ENCODE measurements at regions not wholly inside any gene's neighbourhood (a gene's known extent, or its start where the extent isn't known, plus 50 kb on each side); places are given as distances from the start of the nearest gene placed in this dataset.

DNA sequence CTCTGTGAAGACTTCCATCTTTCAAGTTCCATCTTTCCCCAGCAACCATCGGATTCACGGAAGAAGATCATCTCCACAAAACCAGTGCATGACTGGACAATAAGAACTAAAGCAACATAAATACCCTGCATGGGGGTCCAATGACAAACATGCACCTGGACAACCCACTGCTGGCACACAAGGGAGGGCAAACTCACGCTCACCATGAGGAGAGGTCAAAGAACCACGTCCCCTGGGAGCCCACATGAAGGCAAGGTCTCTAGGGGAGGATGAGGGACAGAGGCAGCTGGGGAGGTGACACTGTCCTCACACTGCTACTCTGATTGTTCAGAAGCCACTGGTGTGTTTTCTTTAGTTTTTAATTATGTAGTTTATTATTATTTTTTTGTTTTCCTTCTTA is 190.8 kb downstream of the MED10 start:
- H3K9me3 ChIP-seq = peaks cover 0 to 9% (median 0%) of the 10 kb centered on the region in 4 donors
- H3K4me3 ChIP-seq = no peak overlapping the region
- no peak for DNase-seq (ENCODE audit: low spot score in 2 of 2)
- 63 to 73% methylated on average over 4 of the region's 4 CpGs for WGBS, 2 donors
- TF ChIP-seq EP300 (IDR thresholded peaks at IDR 0.05) = no peak
- TF ChIP-seq, protein P1, sequence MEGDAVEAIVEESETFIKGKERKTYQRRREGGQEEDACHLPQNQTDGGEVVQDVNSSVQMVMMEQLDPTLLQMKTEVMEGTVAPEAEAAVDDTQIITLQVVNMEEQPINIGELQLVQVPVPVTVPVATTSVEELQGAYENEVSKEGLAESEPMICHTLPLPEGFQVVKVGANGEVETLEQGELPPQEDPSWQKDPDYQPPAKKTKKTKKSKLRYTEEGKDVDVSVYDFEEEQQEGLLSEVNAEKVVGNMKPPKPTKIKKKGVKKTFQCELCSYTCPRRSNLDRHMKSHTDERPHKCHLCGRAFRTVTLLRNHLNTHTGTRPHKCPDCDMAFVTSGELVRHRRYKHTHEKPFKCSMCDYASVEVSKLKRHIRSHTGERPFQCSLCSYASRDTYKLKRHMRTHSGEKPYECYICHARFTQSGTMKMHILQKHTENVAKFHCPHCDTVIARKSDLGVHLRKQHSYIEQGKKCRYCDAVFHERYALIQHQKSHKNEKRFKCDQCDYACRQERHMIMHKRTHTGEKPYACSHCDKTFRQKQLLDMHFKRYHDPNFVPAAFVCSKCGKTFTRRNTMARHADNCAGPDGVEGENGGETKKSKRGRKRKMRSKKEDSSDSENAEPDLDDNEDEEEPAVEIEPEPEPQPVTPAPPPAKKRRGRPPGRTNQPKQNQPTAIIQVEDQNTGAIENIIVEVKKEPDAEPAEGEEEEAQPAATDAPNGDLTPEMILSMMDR (IDR thresholded peaks at IDR 0.05) = no peak
- TF ChIP-seq POLR2A (IDR thresholded peaks at IDR 0.05) = no peak
- no peaks in the 10 kb centered on the region for H3K36me3 ChIP-seq
- H3K27me3 ChIP-seq = no peaks in the 10 kb centered on the region
- H3K4me1 ChIP-seq = no peaks in the 10 kb centered on the region
- no peak overlapping the region for H3K27ac ChIP-seq

DNA sequence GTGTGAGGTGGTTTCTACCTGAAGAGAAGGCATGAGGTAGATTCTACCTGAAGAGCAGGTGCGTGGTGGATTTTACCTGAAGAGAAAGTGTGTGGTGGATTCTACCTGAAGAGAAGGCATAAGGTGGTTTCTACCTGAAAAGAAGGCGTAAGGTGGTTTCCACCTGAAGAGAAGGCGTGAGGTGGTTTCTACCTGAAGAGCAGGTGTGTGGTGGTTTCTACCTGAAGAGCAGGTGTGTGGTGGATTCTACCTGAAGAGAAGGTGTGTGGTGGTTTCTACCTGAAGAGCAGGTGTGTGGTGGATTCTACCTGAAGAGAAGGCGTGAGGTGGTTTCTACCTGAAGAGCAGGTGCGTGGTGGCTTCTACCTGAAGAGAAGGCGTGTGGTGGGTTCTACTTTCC is 192.8 kb downstream of the MED10 start:
- Histone ChIP-seq H3K9me3 (peaks cover 0 to 10% (median 0%) of the 10 kb centered on the region in 4 donors), H3K4me3 (no peak overlapping the region), H3K27me3 (no peaks in the 10 kb centered on the region), H3K27ac (no peak overlapping the region), H3K36me3 (no peaks in the 10 kb centered on the region), H3K4me1 (no peaks in the 10 kb centered on the region)
- no peak for DNase-seq (ENCODE audit: low spot score in 2 of 2)
- WGBS, 2 donors = 89 to 91% methylated on average over 6 of the region's 6 CpGs
- TF ChIP-seq POLR2A (IDR thresholded peaks at IDR 0.05) (no peak), EP300 (IDR thresholded peaks at IDR 0.05) (no peak)
- TF ChIP-seq, protein P1 (IDR thresholded peaks at IDR 0.05) = no peak

DNA sequence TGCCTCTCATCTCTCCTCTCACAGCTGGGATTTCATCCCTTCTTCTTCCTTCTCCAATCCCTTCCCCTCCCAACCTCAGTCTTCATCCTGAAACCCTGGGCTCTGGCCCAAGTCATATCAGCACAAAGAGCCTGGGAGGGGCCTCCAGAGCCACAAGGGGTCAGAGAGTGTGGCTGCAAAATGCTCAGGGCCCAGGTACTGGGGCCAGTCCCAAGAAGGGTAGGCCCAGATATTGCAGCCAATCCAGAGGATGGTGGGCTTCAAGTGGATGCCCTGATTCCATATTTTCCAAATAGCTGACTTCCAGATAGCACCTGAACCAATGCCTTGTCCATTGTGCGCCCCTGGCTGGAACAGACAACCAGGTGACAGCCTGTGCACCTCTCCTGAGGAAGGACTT is 193.9 kb downstream of the MED10 start:
- Histone ChIP-seq H3K27ac (no peak overlapping the region), H3K36me3 (no peaks in the 10 kb centered on the region), H3K4me3 (no peak overlapping the region), H3K9me3 (peaks cover 0 to 10% (median 0%) of the 10 kb centered on the region in 4 donors), H3K27me3 (no peaks in the 10 kb centered on the region), H3K4me1 (no peaks in the 10 kb centered on the region)
- WGBS, 2 donors = 78 to 100% methylated on average over 1 of the region's 1 CpG
- DNase-seq (ENCODE audit: low spot score in 2 of 2) = no peak
- TF ChIP-seq EP300 (IDR thresholded peaks at IDR 0.05) (no peak), POLR2A (IDR thresholded peaks at IDR 0.05) (no peak)
- TF ChIP-seq, protein P1 (IDR thresholded peaks at IDR 0.05) = no peak

- Histone ChIP-seq H3K9me3 (peaks cover 0 to 10% (median 0%) of the 10 kb centered on the region in 4 donors), H3K4me1 (no peaks in the 10 kb centered on the region), H3K4me3 (no peak overlapping the region), H3K27ac (no peak overlapping the region), H3K27me3 (no peaks in the 10 kb centered on the region), H3K36me3 (no peaks in the 10 kb centered on the region)
- no peak for DNase-seq (ENCODE audit: low spot score in 2 of 2)
- WGBS, 2 donors = 75 to 78% methylated on average over 14 to 17 of the region's 17 CpGs
- TF ChIP-seq POLR2A (IDR thresholded peaks at IDR 0.05) = no peak
- TF ChIP-seq, protein P1 (IDR thresholded peaks at IDR 0.05) = no peak
- TF ChIP-seq EP300 (IDR thresholded peaks at IDR 0.05) = no peak
These were observed 194.7 kb downstream of the MED10 start for GRCh38 chr5:6183391-6184390.

DNA sequence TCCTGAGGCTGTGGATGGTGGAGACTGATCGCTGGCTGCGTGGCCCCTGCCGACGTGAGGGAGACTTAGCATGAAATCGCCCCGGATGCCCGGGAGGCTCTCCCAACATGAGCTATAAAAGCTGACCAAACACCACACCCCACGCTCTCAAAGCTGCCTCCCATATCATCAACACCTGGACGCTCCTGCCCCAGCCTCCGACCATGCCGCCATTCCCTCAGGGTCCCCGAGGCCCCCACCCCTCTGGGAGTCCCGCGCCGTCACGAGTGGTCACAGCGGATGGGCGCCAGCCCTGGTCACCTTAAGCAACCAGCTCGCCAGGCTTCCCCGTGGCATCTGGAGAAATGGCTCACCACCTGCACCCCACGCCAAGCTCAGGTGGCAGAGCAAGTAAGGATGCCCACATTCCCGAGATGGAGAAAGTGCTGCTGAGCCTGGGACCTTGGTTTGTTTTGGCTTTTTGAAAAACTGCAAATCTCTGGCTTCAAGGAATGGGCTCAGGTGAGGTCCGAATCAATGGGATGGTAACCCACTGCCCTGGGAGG is 196.0 kb downstream of the MED10 start:
- Histone ChIP-seq H3K9me3 (peaks cover 0 to 10% (median 0%) of the 10 kb centered on the region in 4 donors), H3K27me3 (no peaks in the 10 kb centered on the region), H3K4me3 (no peak overlapping the region), H3K36me3 (no peaks in the 10 kb centered on the region), H3K4me1 (no peaks in the 10 kb centered on the region), H3K27ac (no peak overlapping the region)
- DNase-seq (ENCODE audit: low spot score in 2 of 2) = no peak
- 75 to 84% methylated on average over 23 of the region's 23 CpGs for WGBS, 2 donors
- TF ChIP-seq POLR2A (IDR thresholded peaks at IDR 0.05) = no peak
- TF ChIP-seq, protein P1 (IDR thresholded peaks at IDR 0.05) = no peak
- no peak for TF ChIP-seq EP300 (IDR thresholded peaks at IDR 0.05)
